ENCODE measurements at regions not wholly inside any gene's neighbourhood (a gene's known extent, or its start where the extent isn't known, plus 50 kb on each side); places are given as distances from the start of the nearest gene placed in this dataset.

GRCh38 chr2:2747797-2748301, 416.8 kb upstream of the MYT1L start:
- intact Hi-C loops (cut with micrococcal nuclease): no loop called here
- H3K27me3 Mint-ChIP-seq (ENCODE audit: insufficient read depth, unreplicated experiment): no peaks in the 10 kb centered on the region
- no peak overlapping the region for H3K27ac Mint-ChIP-seq (ENCODE audit: low read depth, unreplicated experiment)
- CTCF ChIA-PET: no interaction called here
- POLR2A ChIA-PET: no interaction called here
- peaks cover 5% of the 10 kb centered on the region for H3K4me1 Mint-ChIP-seq (ENCODE audit: insufficient read depth, unreplicated experiment)
- DNase-seq (ENCODE audit: unreplicated experiment): no peak
- H3K9me3 Mint-ChIP-seq (ENCODE audit: unreplicated experiment): peaks cover 19% of the 10 kb centered on the region
- TF ChIP-seq CTCF (IDR thresholded peaks at IDR 0.05; ENCODE audit: unreplicated experiment): no peak
- peaks cover 5% of the 10 kb centered on the region for H3K36me3 Mint-ChIP-seq (ENCODE audit: insufficient read depth, unreplicated experiment)
- no TSS peak for BruUV-seq (replicated peaks)
- no peak overlapping the region for H3K4me3 Mint-ChIP-seq (ENCODE audit: unreplicated experiment)

GRCh38 chr2:2746731-2747130, 415.7 kb upstream of the MYT1L start:
- intact Hi-C loops (cut with micrococcal nuclease): no loop called here
- no TSS peak for BruUV-seq (replicated peaks)
- CTCF ChIA-PET: interaction anchor here (0.6 kb wide), 1 partner anchor 56 kb away, joined by 3 read pairs; no protein-coding TSS in a partner anchor
- no peak overlapping the region for H3K4me3 Mint-ChIP-seq (ENCODE audit: unreplicated experiment)
- no peak for DNase-seq (ENCODE audit: unreplicated experiment)
- no peak overlapping the region for H3K27ac Mint-ChIP-seq (ENCODE audit: low read depth, unreplicated experiment)
- POLR2A ChIA-PET: interaction anchor here (0.6 kb wide), 1 partner anchor 207 kb away, joined by 3 read pairs; no protein-coding TSS in a partner anchor
- TF ChIP-seq CTCF (IDR thresholded peaks at IDR 0.05; ENCODE audit: unreplicated experiment): no peak
- H3K27me3 Mint-ChIP-seq (ENCODE audit: insufficient read depth, unreplicated experiment): no peaks in the 10 kb centered on the region
- peaks cover 25% of the 10 kb centered on the region for H3K9me3 Mint-ChIP-seq (ENCODE audit: unreplicated experiment)
- H3K36me3 Mint-ChIP-seq (ENCODE audit: insufficient read depth, unreplicated experiment): peaks cover under 1% of the 10 kb centered on the region
- H3K4me1 Mint-ChIP-seq (ENCODE audit: insufficient read depth, unreplicated experiment): peaks cover 5% of the 10 kb centered on the region

GRCh38 chr2:2744958-2745715, 414.1 kb upstream of the MYT1L start:
- no peak for DNase-seq (ENCODE audit: unreplicated experiment)
- POLR2A ChIA-PET: no interaction called here
- no peaks in the 10 kb centered on the region for H3K36me3 Mint-ChIP-seq (ENCODE audit: insufficient read depth, unreplicated experiment)
- H3K9me3 Mint-ChIP-seq (ENCODE audit: unreplicated experiment): peaks cover 21% of the 10 kb centered on the region
- H3K4me1 Mint-ChIP-seq (ENCODE audit: insufficient read depth, unreplicated experiment): peaks cover 5% of the 10 kb centered on the region
- no peak overlapping the region for H3K4me3 Mint-ChIP-seq (ENCODE audit: unreplicated experiment)
- BruUV-seq (replicated peaks): no TSS peak
- CTCF ChIA-PET: interaction anchor here (0.6 kb wide), 1 partner anchor 619 kb away, joined by 3 read pairs; no protein-coding TSS in a partner anchor
- intact Hi-C loops (cut with micrococcal nuclease): no loop called here
- no peak overlapping the region for H3K27ac Mint-ChIP-seq (ENCODE audit: low read depth, unreplicated experiment)
- TF ChIP-seq CTCF (IDR thresholded peaks at IDR 0.05; ENCODE audit: unreplicated experiment): no peak
- no peaks in the 10 kb centered on the region for H3K27me3 Mint-ChIP-seq (ENCODE audit: insufficient read depth, unreplicated experiment)

- CTCF ChIA-PET: no interaction called here
- H3K27ac Mint-ChIP-seq (ENCODE audit: low read depth, unreplicated experiment): no peak overlapping the region
Measured at GRCh38 chr2:2744107-2744506, 413.0 kb upstream of the MYT1L start.

More at GRCh38 chr2:2744107-2744506, 413.0 kb upstream of the MYT1L start:
- Mint-ChIP-seq H3K27me3 (ENCODE audit: insufficient read depth, unreplicated experiment) (no peaks in the 10 kb centered on the region), H3K4me3 (ENCODE audit: unreplicated experiment) (no peak overlapping the region), H3K36me3 (ENCODE audit: insufficient read depth, unreplicated experiment) (no peaks in the 10 kb centered on the region), H3K4me1 (ENCODE audit: insufficient read depth, unreplicated experiment) (peaks cover 11% of the 10 kb centered on the region), H3K9me3 (ENCODE audit: unreplicated experiment) (peaks cover 20% of the 10 kb centered on the region)
- no TSS peak for BruUV-seq (replicated peaks)
- intact Hi-C loops (cut with micrococcal nuclease): no loop called here
- TF ChIP-seq CTCF (IDR thresholded peaks at IDR 0.05; ENCODE audit: unreplicated experiment): no peak
- POLR2A ChIA-PET: no interaction called here
- DNase-seq (ENCODE audit: unreplicated experiment): no peak

Data from MCF 10A (cell line).